OCI-LY3 (cell line): ENCODE measurements at regions not wholly inside any gene's neighbourhood (a gene's known extent, or its start where the extent isn't known, plus 50 kb on each side); places are given as distances from the start of the nearest gene placed in this dataset.

Source experiments
- H2AFZ ChIP-seq: fragments of 200-600, 300-600 bp; shearing (Covaris generic); 2 replicates; pipeline ENCODE4 v1.6.0; 2014; ENCODE audit warnings: antibody characterized with exemption, low read depth, low read length
- H3K27ac ChIP-seq: fragments of 200-600, 300-600 bp; sonication (generic); 2 replicates; pipeline ENCODE4 v1.5.1; 2014; ENCODE audit warnings: mild to moderate bottlenecking, low read length, moderate library complexity, mixed read lengths
- H3K27me3 ChIP-seq: fragments of 200-600, 300-600 bp; sonication (generic); 2 replicates; pipeline ENCODE4 v1.6.1; 2014; ENCODE audit warnings: low read depth, low read length, mixed read lengths
- H3K36me3 ChIP-seq: fragments of 200-600, 300-600 bp; sonication (generic); replicated peaks from 2 replicates; pipeline ENCODE3; 2014; ENCODE audit warnings: low read depth, low read length, mixed read lengths
- H3K4me1 ChIP-seq: fragments of 300-600, 200-600 bp; sonication (generic); 2 replicates; pipeline ENCODE4 v1.6.1; 2014; ENCODE audit warnings: low read length, mixed read lengths
- H3K4me2 ChIP-seq: fragments of 200-600, 300-600 bp; sonication (generic); 2 replicates; pipeline ENCODE4 v1.6.1; 2014; ENCODE audit warnings: low read length, mixed read lengths
- H3K4me3 ChIP-seq: fragments of 300-600, 200-600 bp; sonication (generic); 2 replicates; pipeline ENCODE4 v1.5.1; 2014; ENCODE audit warnings: antibody characterized with exemption, mild to moderate bottlenecking, low read length, moderate library complexity
- H3K79me2 ChIP-seq: fragments of 300-600, 200-600 bp; shearing (Covaris generic); 2 replicates; pipeline ENCODE4 v1.6.1; 2014; ENCODE audit warnings: mild to moderate bottlenecking, low read length, mixed read lengths
- H3K9ac ChIP-seq: fragments of 300-600, 200-600 bp; shearing (Covaris generic); 2 replicates; pipeline ENCODE4 v1.6.0; 2014; ENCODE audit warnings: mild to moderate bottlenecking, low read length, moderate library complexity
- H3K9me3 ChIP-seq: fragments of 200-600, 300-600 bp; shearing (Covaris generic); 2 replicates; pipeline ENCODE4 v1.6.1; 2014; ENCODE audit warnings: low read length, mixed read lengths; ENCODE audit not compliant: insufficient read depth
- H4K20me1 ChIP-seq: fragments of 200-600, 300-600 bp; sonication (generic); 2 replicates; pipeline ENCODE4 v1.6.1; 2016; ENCODE audit warnings: low read length, mixed read lengths; ENCODE audit not compliant: insufficient read depth
- CTCF ChIP-seq: fragments of 200-600, 300-600 bp; sonication (generic); IDR thresholded peaks from 2 replicates; pipeline ENCODE4 v1.5.1; 2014; ENCODE audit warnings: antibody characterized with exemption, low read length, low read depth
- EZH2phosphoT487 ChIP-seq: fragments of 200-600 bp; shearing (Covaris generic); IDR thresholded peaks from 2 replicates; pipeline ENCODE4 v1.6.1; 2018; ENCODE audit warnings: antibody characterized with exemption, mixed run types, low read depth

GRCh38 chr4:34047363-34047762 is 2197.0 kb downstream of the ARAP2 start:
- H3K27ac ChIP-seq: no peak overlapping the region
- H2AFZ ChIP-seq: no peak overlapping the region
- H3K4me1 ChIP-seq: no peaks in the 10 kb centered on the region
- no peak overlapping the region for H3K9ac ChIP-seq
- no peaks in the 10 kb centered on the region for H3K79me2 ChIP-seq
- H3K4me2 ChIP-seq: no peak overlapping the region
- H3K9me3 ChIP-seq: no peaks in the 10 kb centered on the region
- TF ChIP-seq EZH2phosphoT487: no peak
- no peak for TF ChIP-seq CTCF
- H3K27me3 ChIP-seq: no peaks in the 10 kb centered on the region
- no peaks in the 10 kb centered on the region for H4K20me1 ChIP-seq
- H3K36me3 ChIP-seq: no peaks in the 10 kb centered on the region
- H3K4me3 ChIP-seq: no peak overlapping the region

GRCh38 chr4:34066126-34066525 is 2178.2 kb downstream of the ARAP2 start:
- Histone ChIP-seq H3K9ac (no peak overlapping the region), H3K27ac (no peak overlapping the region), H3K4me3 (no peak overlapping the region), H3K9me3 (no peaks in the 10 kb centered on the region), H3K4me2 (no peak overlapping the region), H3K27me3 (no peaks in the 10 kb centered on the region), H3K4me1 (no peaks in the 10 kb centered on the region), H2AFZ (no peak overlapping the region), H3K36me3 (no peaks in the 10 kb centered on the region), H3K79me2 (no peaks in the 10 kb centered on the region), H4K20me1 (no peaks in the 10 kb centered on the region)
- no peak for TF ChIP-seq CTCF
- no peak for TF ChIP-seq EZH2phosphoT487

GRCh38 chr4:34091451-34091850 is 2152.9 kb downstream of the ARAP2 start:
- Histone ChIP-seq H3K27me3 (no peaks in the 10 kb centered on the region), H3K9ac (no peak overlapping the region), H3K4me3 (no peak overlapping the region), H3K4me1 (no peaks in the 10 kb centered on the region), H3K79me2 (no peaks in the 10 kb centered on the region), H4K20me1 (no peaks in the 10 kb centered on the region), H3K36me3 (no peaks in the 10 kb centered on the region), H3K4me2 (no peak overlapping the region), H3K9me3 (no peaks in the 10 kb centered on the region), H2AFZ (0 out of 2 replicates have a peak overlapping the region, but pooled peaks have one; percentile 46), H3K27ac (no peak overlapping the region)
- TF ChIP-seq CTCF (no peak), EZH2phosphoT487 (no peak)

- Histone ChIP-seq H3K27me3 (no peaks in the 10 kb centered on the region), H2AFZ (no peak overlapping the region), H3K36me3 (no peaks in the 10 kb centered on the region), H3K9me3 (no peaks in the 10 kb centered on the region), H3K4me2 (no peak overlapping the region), H3K27ac (no peak overlapping the region), H3K4me3 (no peak overlapping the region), H3K4me1 (no peaks in the 10 kb centered on the region), H3K79me2 (no peaks in the 10 kb centered on the region), H3K9ac (no peak overlapping the region), H4K20me1 (no peaks in the 10 kb centered on the region)
- TF ChIP-seq EZH2phosphoT487: no peak
- TF ChIP-seq CTCF: no peak
Measured at GRCh38 chr4:34094114-34094513, 2150.2 kb downstream of the ARAP2 start.
